ENCODE measurements at regions not wholly inside any gene's neighbourhood (a gene's known extent, or its start where the extent isn't known, plus 50 kb on each side); places are given as distances from the start of the nearest gene placed in this dataset.

DNA sequence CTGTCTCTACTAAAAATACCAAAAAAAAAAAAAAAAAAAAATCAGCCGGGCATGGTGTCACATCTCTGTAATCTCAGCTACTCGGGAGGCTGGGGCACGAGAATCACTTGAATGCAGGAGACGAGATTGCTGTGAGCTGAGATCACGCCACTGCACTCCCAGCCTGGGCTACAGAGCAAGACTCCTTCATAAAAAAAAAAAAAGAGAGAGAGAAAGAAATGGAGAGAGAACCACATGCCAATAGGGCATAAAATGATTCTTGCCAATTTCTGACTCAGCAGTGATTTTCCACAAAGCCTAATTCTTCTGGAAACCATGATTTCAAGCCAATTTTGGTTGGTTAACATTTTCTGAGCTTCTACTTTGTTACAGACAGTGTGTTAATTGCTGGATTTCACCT lies 250.4 kb upstream of the SEL1L start:
- H2AFZ ChIP-seq, result no peak overlapping the region
- Mint-ChIP-seq H3K4me3 (no peak overlapping the region), H3K27me3 (ENCODE audit: insufficient read depth, low read depth, poor library complexity) (peaks cover 3% of the 10 kb centered on the region), H3K9me3 (peaks cover 78% of the 10 kb centered on the region), H3K4me1 (no peaks in the 10 kb centered on the region), H3K27ac (no peak overlapping the region), H3K36me3 (ENCODE audit: low read depth) (peaks cover 10% of the 10 kb centered on the region; the same call in 2 of the 3 replicates)
- H3K9me2 ChIP-seq (ENCODE audit: insufficient read depth), result peaks cover 12% of the 10 kb centered on the region; the same call in 1 of the 2 replicates
- DNase-seq (ENCODE audit: low spot score), result no peak
- H3K79me2 ChIP-seq (replicated peaks; ENCODE audit: insufficient read depth), result no peaks in the 10 kb centered on the region
- ATAC-seq, result no peak
- no peaks in the 10 kb centered on the region for H3F3A ChIP-seq (replicated peaks; ENCODE audit: low read depth)
- no peak overlapping the region for H3K4me3 ChIP-seq
- no peak overlapping the region for H3K4me2 ChIP-seq
- no peaks in the 10 kb centered on the region for H4K20me1 ChIP-seq (replicated peaks; ENCODE audit: insufficient read depth)
- TF ChIP-seq EZH2 (IDR thresholded peaks at IDR 0.05; ENCODE audit: low read depth, unreplicated experiment) (no peak), STAT1 (IDR thresholded peaks at IDR 0.05; ENCODE audit: unreplicated experiment) (no peak), CREB1 (CRISPR knock-in tag; IDR thresholded peaks at IDR 0.05; ENCODE audit: low read depth) (no peak), JUNB (IDR thresholded peaks at IDR 0.05; ENCODE audit: unreplicated experiment) (no peak), ZNF114 (CRISPR knock-in tag; IDR thresholded peaks at IDR 0.05) (no peak)
- TF ChIP-seq, protein P1, sequence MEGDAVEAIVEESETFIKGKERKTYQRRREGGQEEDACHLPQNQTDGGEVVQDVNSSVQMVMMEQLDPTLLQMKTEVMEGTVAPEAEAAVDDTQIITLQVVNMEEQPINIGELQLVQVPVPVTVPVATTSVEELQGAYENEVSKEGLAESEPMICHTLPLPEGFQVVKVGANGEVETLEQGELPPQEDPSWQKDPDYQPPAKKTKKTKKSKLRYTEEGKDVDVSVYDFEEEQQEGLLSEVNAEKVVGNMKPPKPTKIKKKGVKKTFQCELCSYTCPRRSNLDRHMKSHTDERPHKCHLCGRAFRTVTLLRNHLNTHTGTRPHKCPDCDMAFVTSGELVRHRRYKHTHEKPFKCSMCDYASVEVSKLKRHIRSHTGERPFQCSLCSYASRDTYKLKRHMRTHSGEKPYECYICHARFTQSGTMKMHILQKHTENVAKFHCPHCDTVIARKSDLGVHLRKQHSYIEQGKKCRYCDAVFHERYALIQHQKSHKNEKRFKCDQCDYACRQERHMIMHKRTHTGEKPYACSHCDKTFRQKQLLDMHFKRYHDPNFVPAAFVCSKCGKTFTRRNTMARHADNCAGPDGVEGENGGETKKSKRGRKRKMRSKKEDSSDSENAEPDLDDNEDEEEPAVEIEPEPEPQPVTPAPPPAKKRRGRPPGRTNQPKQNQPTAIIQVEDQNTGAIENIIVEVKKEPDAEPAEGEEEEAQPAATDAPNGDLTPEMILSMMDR (conservative IDR thresholded peaks at IDR 0.05; ENCODE audit: low read depth in 2 of 2), result no peak
- TF ChIP-seq, protein P2, sequence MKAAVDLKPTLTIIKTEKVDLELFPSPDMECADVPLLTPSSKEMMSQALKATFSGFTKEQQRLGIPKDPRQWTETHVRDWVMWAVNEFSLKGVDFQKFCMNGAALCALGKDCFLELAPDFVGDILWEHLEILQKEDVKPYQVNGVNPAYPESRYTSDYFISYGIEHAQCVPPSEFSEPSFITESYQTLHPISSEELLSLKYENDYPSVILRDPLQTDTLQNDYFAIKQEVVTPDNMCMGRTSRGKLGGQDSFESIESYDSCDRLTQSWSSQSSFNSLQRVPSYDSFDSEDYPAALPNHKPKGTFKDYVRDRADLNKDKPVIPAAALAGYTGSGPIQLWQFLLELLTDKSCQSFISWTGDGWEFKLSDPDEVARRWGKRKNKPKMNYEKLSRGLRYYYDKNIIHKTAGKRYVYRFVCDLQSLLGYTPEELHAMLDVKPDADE (IDR thresholded peaks at IDR 0.05), result no peak
- H3K4me1 ChIP-seq (ENCODE audit: insufficient read depth), result peaks cover 8% of the 10 kb centered on the region
- peaks cover 4% of the 10 kb centered on the region; the same call in 1 of the 2 replicates for H3K36me3 ChIP-seq (ENCODE audit: insufficient read depth)
- H3K27me3 ChIP-seq (ENCODE audit: insufficient read depth), result peaks cover 18% of the 10 kb centered on the region; the same call in 1 of the 2 replicates
- no peak overlapping the region for H3K27ac ChIP-seq (ENCODE audit: low read depth)

DNA sequence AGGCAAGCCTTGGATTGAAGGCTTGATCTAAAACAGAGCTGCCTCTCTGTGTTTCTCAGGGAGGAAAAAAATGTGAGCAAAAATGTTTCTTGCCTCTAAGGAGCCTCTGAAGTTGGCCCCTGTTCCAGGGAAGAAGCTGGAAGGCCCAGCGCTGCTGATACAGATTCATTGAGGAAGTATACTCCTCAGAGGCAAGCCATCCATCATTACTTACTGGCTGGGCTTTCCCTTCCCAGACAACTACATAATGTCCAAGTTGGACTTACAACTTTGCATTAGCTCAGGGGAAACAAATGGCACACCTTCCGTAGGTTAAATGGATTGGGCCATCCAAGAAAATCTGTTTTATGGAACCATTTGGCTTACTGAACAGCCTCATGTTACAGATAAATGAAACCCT lies 263.7 kb upstream of the SEL1L start:
- H3K9me3 Mint-ChIP-seq, result peaks cover 85% of the 10 kb centered on the region
- Histone ChIP-seq H3K36me3 (ENCODE audit: insufficient read depth) (no peaks in the 10 kb centered on the region), H4K20me1 (replicated peaks; ENCODE audit: insufficient read depth) (no peaks in the 10 kb centered on the region), H3K4me2 (no peak overlapping the region), H3K9me2 (ENCODE audit: insufficient read depth) (0 out of 2 replicates have a peak, but pooled peaks cover 4% of the 10 kb centered on the region), H3K27me3 (ENCODE audit: insufficient read depth) (no peaks in the 10 kb centered on the region), H3K4me3 (no peak overlapping the region), H3K79me2 (replicated peaks; ENCODE audit: insufficient read depth) (no peaks in the 10 kb centered on the region), H3K27ac (ENCODE audit: low read depth) (no peak overlapping the region), H3F3A (replicated peaks; ENCODE audit: low read depth) (no peaks in the 10 kb centered on the region), H3K4me1 (ENCODE audit: insufficient read depth) (peaks cover 22% of the 10 kb centered on the region), H2AFZ (no peak overlapping the region)
- no peak for ATAC-seq
- peaks cover 10% of the 10 kb centered on the region; the same call in 2 of the 3 replicates for H3K36me3 Mint-ChIP-seq (ENCODE audit: low read depth)
- H3K27ac Mint-ChIP-seq, result no peak overlapping the region
- no peak for DNase-seq (ENCODE audit: low spot score)
- no peaks in the 10 kb centered on the region for H3K27me3 Mint-ChIP-seq (ENCODE audit: insufficient read depth, low read depth, poor library complexity)
- no peak overlapping the region for H3K4me3 Mint-ChIP-seq
- H3K4me1 Mint-ChIP-seq, result peaks cover 5% of the 10 kb centered on the region; the same call in 1 of the 3 replicates
- TF ChIP-seq EZH2 (IDR thresholded peaks at IDR 0.05; ENCODE audit: low read depth, unreplicated experiment) (no peak), ZNF331 (CRISPR knock-in tag; IDR thresholded peaks at IDR 0.05; ENCODE audit: low read depth) (no peak), EZH2phosphoT487 (IDR thresholded peaks at IDR 0.05; ENCODE audit: unreplicated experiment) (no peak)
- TF ChIP-seq, protein P3, sequence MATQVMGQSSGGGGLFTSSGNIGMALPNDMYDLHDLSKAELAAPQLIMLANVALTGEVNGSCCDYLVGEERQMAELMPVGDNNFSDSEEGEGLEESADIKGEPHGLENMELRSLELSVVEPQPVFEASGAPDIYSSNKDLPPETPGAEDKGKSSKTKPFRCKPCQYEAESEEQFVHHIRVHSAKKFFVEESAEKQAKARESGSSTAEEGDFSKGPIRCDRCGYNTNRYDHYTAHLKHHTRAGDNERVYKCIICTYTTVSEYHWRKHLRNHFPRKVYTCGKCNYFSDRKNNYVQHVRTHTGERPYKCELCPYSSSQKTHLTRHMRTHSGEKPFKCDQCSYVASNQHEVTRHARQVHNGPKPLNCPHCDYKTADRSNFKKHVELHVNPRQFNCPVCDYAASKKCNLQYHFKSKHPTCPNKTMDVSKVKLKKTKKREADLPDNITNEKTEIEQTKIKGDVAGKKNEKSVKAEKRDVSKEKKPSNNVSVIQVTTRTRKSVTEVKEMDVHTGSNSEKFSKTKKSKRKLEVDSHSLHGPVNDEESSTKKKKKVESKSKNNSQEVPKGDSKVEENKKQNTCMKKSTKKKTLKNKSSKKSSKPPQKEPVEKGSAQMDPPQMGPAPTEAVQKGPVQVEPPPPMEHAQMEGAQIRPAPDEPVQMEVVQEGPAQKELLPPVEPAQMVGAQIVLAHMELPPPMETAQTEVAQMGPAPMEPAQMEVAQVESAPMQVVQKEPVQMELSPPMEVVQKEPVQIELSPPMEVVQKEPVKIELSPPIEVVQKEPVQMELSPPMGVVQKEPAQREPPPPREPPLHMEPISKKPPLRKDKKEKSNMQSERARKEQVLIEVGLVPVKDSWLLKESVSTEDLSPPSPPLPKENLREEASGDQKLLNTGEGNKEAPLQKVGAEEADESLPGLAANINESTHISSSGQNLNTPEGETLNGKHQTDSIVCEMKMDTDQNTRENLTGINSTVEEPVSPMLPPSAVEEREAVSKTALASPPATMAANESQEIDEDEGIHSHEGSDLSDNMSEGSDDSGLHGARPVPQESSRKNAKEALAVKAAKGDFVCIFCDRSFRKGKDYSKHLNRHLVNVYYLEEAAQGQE (IDR thresholded peaks at IDR 0.05; ENCODE audit: unreplicated experiment), result no peak

Measured in GM23338 (cell line).